Transverse colon (tissue), 4 donors: ENCODE measurements at regions not wholly inside any gene's neighbourhood (a gene's known extent, or its start where the extent isn't known, plus 50 kb on each side); places are given as distances from the start of the nearest gene placed in this dataset.

Source experiments
- CTCF ChIP-seq, 5 experiments: fragments of 200-600 bp in 3 of 5; fragments of 450-650 bp in 2 of 5; sonication (generic) in 3 of 5; IDR thresholded peaks; 1 replicate in 2 of 5; 2 replicates in 3 of 5; pipeline ENCODE4 v1.5.1; 2016 to 2017; ENCODE audit warnings: antibody characterized with exemption in 5 of 5, inconsistent platforms in 3 of 5, mild to moderate bottlenecking in 2 of 5, moderate library complexity in 1 of 5
- POLR2A ChIP-seq: fragments of 450-650 bp; IDR thresholded peaks from one replicate; pipeline ENCODE4 v1.6.1; 2016; ENCODE audit warnings: antibody characterized with exemption, mild to moderate bottlenecking, moderate library complexity
- POLR2AphosphoS5 ChIP-seq, 3 donors: sonication (generic); formaldehyde crosslinking; IDR thresholded peaks; one replicate each; pipeline ENCODE4 v1.6.1; 2016; ENCODE audit warnings: antibody characterized with exemption in 3 of 3

- TF ChIP-seq POLR2A (no peak), CTCF (IDR thresholded peaks at IDR 0.05) (no peak), POLR2AphosphoS5 (IDR thresholded peaks at IDR 0.05) (no peak)
Observed at GRCh38 chr9:87810679-87811178, 71.9 kb upstream of the SPATA31E1 start.
